AG04450 (cell line): ENCODE measurements at regions not wholly inside any gene's neighbourhood (a gene's known extent, or its start where the extent isn't known, plus 50 kb on each side); places are given as distances from the start of the nearest gene placed in this dataset.
A peak's percentile ranks its signal among the peaks of the same experiment; 100 is the strongest.

Experiments used
- CTCF ChIA-PET: fragments of 300-600, 350-600 bp; formaldehyde crosslinking; extraction: SDS; loops from one replicate; lab custom pipeline; 2022; ENCODE audit warnings: antibody characterized with exemption, inconsistent platforms; lab: Charles Lee
- POLR2A ChIA-PET: fragments of 350-600 bp; formaldehyde crosslinking; extraction: SDS; loops from one replicate; lab custom pipeline; 2021; ENCODE audit warnings: antibody characterized with exemption, inconsistent platforms; lab: Yijun Ruan, JAX
- DNase-seq: peaks from one replicate; pipeline ENCODE4 v3.0.0-alpha.2; 2011; ENCODE audit warnings: low read depth, low spot score
- H3K27ac ChIP-seq: one replicate; pipeline ENCODE4 v1.5.1; 2012; ENCODE audit warnings: low read depth, low read length, control low read depth
- H3K27me3 ChIP-seq: one replicate; pipeline ENCODE4 v1.6.0; 2012; ENCODE audit warnings: low read length; ENCODE audit not compliant: control insufficient read depth, insufficient read depth
- H3K4me3 ChIP-seq: 2 replicates; pipeline ENCODE4 v1.5.1; 2011; ENCODE audit warnings: mild to moderate bottlenecking, low read depth, low read length, control low read depth
- H3K9me3 ChIP-seq: 2 replicates; pipeline ENCODE4 v1.5.1; 2012; ENCODE audit warnings: low read length; ENCODE audit not compliant: control insufficient read depth, insufficient read depth
- TF ChIP-seq, protein P1 (sequence below): IDR thresholded peaks from 2 replicates; pipeline ENCODE4 v1.5.1; 2011; ENCODE audit warnings: low read depth, low read length, control low read depth, inconsistent platforms

DNA sequence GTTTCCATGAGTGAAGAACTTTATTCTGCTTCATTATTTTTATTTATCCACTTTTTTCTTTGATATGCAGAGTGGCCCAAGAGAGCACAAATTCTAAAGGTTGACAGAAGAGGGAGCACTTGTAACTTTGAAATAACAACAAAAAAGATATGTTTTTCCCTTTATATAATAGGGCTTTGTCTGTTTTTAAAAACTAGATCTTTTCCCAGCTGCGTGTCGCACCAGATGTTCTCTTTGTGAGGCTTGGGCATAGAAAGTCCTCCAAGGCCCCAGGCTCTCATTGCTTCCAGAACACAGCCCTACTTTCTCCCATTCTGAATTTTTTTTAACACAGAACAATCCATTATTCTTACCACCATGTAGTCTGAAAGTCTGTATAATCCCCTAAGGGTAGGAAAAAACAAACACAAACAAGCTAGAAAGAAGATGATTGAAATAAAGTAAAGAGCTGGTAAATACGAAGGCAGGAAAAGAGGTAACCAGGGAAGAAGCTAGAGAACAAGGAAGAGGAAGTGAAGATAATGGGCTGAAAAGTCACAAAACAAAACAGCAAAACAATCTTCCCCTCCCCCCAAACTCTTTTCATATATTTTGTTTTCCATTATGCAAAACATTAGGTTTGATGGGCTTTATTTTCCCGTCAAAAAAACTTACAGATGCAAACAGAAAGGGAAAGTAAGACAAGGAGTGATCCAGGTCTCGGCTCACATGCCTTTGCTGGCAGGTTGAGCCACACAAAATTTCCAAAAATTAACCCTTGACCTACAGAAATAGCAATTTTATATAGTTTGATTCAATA is 160.4 kb downstream of the ABCA8 start:
- TF ChIP-seq, protein P1, sequence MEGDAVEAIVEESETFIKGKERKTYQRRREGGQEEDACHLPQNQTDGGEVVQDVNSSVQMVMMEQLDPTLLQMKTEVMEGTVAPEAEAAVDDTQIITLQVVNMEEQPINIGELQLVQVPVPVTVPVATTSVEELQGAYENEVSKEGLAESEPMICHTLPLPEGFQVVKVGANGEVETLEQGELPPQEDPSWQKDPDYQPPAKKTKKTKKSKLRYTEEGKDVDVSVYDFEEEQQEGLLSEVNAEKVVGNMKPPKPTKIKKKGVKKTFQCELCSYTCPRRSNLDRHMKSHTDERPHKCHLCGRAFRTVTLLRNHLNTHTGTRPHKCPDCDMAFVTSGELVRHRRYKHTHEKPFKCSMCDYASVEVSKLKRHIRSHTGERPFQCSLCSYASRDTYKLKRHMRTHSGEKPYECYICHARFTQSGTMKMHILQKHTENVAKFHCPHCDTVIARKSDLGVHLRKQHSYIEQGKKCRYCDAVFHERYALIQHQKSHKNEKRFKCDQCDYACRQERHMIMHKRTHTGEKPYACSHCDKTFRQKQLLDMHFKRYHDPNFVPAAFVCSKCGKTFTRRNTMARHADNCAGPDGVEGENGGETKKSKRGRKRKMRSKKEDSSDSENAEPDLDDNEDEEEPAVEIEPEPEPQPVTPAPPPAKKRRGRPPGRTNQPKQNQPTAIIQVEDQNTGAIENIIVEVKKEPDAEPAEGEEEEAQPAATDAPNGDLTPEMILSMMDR, result peak; percentile 53
- POLR2A ChIA-PET, result no interaction called here
- Histone ChIP-seq H3K27ac (peak overlapping the region; percentile 59), H3K27me3 (no peaks in the 10 kb centered on the region), H3K9me3 (no peaks in the 10 kb centered on the region), H3K4me3 (no peak overlapping the region)
- peak; percentile 26 for DNase-seq
- CTCF ChIA-PET, result interaction anchor here (0.7 to 2.0 kb wide), 15 partner anchors 9 to 455 kb away, joined by 3 to 9 read pairs (median 4); no protein-coding TSS in a partner anchor

DNA sequence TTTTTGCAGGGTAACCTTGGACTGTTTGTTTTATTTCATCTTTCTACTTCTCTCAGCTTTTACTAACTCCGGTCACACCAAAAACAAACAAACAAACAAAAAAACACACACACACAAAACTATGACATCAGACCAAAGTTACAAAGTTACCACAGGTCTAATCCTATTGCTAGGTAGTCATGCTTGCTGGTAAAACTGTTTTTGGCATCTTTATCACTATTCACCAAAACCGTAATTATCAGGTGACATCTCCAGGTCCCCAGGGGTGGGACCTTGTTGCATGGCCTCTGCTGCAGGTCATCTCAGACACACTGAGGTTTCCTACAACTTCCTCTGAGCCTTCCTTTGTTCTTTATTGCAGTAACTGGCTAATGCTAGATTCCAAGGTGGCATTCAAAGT is 162.3 kb downstream of the ABCA8 start:
- TF ChIP-seq, protein P1, result no peak
- H3K9me3 ChIP-seq, result no peaks in the 10 kb centered on the region
- CTCF ChIA-PET, result interaction anchor here (0.9 to 1.9 kb wide), 3 partner anchors 16 to 443 kb away, joined by 3 to 9 read pairs (median 8); no protein-coding TSS in a partner anchor
- H3K27ac ChIP-seq, result no peak overlapping the region
- no peak overlapping the region for H3K4me3 ChIP-seq
- POLR2A ChIA-PET, result no interaction called here
- DNase-seq, result no peak
- no peaks in the 10 kb centered on the region for H3K27me3 ChIP-seq

DNA sequence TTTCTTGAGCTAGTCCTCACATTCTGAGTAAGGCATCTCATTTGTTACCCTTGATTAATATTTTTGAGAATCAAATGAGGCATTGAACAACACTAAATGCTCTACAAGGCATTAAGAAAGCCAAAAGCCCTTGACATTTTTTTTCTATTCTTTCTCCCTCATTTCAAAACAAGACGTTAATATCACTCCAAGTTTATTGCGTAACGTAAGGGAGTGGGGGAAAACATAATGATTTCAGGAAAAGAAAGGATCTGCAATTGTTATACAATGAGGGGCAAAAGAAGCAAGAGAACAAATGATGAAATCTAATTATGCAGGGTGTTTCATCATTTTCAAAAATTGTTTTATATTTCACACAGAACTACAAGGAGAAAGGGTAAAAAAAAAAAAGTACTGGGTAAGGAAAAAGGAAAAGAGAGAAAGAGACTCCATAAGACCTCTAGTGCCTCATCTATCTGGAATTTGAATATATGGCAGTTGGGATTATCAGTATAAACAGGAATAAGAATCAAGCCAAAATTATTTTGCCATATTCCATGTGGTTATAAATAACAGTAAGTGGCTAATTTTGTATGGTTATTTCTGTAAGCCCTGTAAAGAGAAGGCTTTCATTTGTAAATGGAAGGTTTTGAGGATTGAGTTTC is 163.0 kb downstream of the ABCA8 start:
- TF ChIP-seq, protein P1, result no peak
- DNase-seq, result no peak
- Histone ChIP-seq H3K4me3 (no peak overlapping the region), H3K9me3 (no peaks in the 10 kb centered on the region), H3K27me3 (no peaks in the 10 kb centered on the region), H3K27ac (no peak overlapping the region)
- CTCF ChIA-PET, result interaction anchor here (0.8 to 1.9 kb wide), 5 partner anchors 15 to 444 kb away, joined by 3 to 9 read pairs (median 3); no protein-coding TSS in a partner anchor
- POLR2A ChIA-PET, result no interaction called here

DNA sequence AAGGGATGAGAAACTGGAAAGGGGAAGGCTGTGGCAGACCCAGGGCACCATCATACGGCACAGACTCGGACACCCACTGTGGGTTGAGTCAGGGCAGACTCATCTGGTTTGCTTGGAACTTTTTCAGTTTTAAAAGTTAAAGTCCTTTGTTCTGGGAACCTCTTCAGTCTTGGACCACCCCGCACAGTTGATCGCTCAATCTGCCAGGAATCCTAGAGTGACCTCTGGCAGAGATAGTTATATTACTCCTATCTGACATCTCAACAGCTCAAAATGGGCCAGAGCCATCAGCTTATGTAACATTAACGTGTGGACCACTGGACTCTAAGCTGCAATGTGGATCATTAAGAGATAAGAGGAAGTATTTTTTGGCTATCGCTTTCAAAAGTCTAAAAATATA is 164.3 kb downstream of the ABCA8 start:
- TF ChIP-seq, protein P1, result no peak
- Histone ChIP-seq H3K4me3 (no peak overlapping the region), H3K27me3 (no peaks in the 10 kb centered on the region), H3K27ac (no peak overlapping the region), H3K9me3 (no peaks in the 10 kb centered on the region)
- POLR2A ChIA-PET, result no interaction called here
- DNase-seq, result no peak
- CTCF ChIA-PET, result no interaction called here

DNA sequence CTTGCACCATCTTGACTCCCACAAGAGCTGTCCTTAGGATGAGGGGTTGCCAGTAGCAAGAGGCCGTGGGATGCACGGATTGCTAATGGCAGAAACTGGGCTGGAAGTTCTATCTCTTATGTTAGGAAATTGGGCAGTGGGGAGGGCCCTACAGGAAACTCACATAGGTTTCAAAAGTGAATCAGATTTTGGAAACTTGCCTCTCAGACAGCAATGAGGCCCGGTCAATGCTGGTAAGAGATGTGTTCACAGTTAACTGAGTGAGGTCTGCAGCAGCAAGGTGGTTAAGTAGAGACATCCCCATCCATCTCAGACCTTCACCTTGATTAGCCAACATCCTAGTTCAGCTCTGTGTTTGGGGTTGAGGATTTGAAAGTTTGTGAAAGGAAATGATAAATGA is 164.7 kb downstream of the ABCA8 start:
- Histone ChIP-seq H3K9me3 (no peaks in the 10 kb centered on the region), H3K27ac (no peak overlapping the region), H3K27me3 (no peaks in the 10 kb centered on the region), H3K4me3 (no peak overlapping the region)
- no peak for DNase-seq
- ChIA-PET POLR2A (no interaction called here), CTCF (no interaction called here)
- TF ChIP-seq, protein P1, result no peak
